HG02623 (cell line): ENCODE measurements at regions not wholly inside any gene's neighbourhood (a gene's known extent, or its start where the extent isn't known, plus 50 kb on each side); places are given as distances from the start of the nearest gene placed in this dataset.
A peak's percentile ranks its signal among the peaks of the same experiment; 100 is the strongest.

Source experiments
- ATAC-seq: cut with Tn5 transposase; IDR thresholded peaks from one replicate; pipeline ENCODE4 v1.9.1; 2021; ENCODE audit warnings: moderate library complexity; ENCODE audit not compliant: unreplicated experiment

DNA sequence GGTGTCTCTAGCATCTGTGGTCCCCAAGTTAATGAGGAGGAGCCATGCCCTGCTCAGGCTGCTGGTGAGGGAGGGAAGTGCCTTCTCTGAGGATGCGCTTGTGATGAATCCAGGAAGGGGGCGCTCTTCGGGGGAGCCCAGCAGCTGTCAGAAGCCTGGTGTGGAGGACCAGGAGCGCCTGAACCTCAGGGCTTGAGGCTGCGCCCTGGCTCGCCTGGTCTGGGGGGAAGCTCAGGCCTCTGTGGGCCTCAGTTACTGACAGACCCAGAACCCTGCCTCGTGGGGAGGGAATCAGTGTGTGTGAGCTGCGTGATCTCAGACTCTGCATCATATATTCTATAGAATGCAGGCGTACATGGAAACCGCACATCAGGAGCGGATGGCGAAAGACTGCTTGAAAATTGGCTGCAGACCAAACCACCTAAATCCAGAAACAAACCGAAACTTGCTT lies 126.1 kb downstream of the SEC14L1 start:
- no peak for ATAC-seq

DNA sequence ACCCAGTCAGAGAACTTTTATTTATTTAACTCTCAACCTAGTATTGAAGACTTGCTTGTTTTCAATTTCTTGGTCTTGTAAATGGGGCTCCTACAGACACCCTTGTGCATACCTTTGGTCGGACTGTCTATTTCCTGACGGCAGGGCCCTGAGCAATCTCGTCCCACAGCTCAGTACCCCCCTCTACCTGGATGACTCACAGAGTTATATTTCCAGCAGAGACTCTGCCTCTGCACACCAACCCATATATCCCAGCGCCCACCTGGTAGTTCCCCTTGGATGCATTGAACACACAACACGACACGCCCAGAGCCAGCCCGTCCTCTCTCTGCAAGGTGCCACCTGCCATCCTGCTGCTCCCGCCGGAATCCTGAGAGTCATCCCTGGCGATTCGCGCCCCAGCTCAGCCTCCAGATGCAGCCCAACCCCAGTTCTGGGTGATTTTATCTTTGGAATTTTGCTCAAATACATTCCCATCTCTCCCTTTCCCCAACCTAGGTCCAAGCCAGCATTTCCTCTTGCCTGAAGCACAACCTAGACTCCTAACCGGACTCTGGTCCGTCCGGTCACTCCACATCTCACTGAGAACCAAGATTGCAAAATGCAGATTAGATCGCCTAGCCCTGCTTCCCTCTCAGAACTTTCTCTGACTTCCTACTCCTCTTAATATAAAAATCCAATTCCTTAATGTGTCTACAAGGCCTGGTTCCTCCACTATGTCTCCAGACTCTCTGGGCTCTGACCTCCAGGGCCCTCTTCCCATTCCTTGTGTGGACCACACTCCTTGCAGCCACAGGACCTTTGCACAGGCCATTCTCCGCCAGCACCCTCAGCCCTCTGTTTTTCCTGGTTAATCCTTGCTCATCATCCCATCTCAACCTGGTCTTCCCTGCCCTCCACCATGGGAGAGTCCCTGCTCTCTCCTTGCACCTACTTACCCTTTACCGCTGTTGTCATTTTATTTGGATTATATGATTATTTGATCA lies 129.2 kb downstream of the SEC14L1 start:
- no peak for ATAC-seq

DNA sequence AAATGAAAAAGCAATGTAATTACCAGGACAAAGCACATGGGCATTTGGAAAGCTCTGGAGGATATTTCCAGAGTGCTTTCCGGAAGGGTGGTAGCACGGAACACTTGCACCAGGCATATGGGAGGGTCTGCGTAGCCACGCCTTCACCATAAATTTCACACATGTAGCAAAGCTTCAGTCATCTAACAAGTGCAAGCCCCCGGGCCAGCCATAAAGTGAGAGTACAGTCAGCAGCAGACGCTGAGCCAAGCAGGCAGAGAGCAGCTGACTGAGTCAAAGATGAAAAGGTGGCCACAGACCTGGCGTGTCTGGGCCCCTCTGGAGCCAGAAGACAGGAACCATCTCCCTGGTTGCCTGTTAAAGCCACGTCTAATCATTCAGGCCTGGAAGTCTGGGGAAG lies 130.6 kb downstream of the SEC14L1 start:
- no peak for ATAC-seq

DNA sequence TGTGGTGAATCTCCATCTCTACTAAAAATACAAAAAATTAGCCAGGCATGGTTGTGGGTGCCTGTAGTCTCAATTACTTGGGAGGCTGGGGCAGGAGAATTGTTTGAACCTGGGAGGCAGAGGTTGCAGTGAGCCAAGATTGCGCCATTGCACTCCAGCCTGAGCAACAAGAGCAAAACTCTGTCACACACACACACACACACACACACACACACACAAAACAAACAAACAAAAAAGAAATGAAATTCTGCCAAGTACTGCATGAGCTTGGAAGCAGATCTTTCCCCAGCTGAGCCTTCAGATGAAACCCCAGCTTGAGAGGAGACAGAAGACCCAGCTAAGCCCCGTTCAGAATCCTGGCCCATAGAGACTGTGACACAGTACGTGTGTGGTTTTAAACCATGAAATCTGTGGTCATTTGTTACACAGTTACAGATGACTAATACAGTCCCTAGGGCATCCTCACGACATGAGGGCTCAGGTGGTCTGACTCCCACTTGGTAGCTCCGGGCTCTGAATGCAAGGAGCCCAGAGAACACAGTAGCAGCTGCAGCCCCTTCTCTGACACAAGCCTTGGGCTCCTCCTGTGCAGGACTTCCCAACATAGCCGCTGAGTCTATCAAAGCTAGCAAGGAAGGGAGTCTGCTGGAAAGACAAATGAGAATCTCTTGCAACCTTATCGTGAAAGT lies 132.8 kb downstream of the SEC14L1 start:
- no peak for ATAC-seq

DNA sequence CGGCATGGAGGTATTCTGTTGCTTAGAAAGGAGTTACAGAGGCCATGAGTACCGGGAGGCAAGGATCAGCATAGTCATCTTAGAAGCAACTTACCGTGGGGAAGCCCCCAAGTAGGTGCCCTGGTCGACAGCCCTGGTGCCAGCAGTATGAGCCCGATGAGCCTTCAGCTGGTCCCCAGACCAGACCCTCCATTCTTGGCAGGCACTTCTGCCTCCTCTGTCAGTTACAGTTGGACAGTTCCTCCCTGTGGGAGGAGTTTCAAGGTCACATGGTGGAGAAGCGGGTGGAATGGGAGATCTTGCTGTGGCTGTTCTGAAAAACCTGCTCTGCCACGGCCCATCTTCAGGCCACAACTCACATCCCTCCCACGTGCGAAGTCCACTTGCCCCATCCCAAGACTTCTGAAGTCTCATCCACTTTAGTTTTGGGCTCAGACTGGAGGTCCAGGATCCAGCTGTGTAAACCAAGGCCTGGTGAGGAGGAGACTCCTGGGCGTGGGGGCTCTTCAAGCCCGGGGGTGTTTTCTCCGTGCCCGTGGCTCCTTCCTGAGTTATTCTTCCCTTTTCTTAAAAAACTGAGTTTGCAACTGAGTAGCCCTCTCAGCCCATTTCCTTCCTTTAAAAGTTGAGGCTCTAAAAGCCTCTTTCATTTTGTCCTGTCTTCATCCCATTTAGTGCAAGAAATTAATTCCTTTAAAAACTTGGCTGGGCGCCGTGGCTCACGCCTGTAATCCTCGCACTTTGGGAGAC lies 133.5 kb downstream of the SEC14L1 start:
- ATAC-seq: no peak

DNA sequence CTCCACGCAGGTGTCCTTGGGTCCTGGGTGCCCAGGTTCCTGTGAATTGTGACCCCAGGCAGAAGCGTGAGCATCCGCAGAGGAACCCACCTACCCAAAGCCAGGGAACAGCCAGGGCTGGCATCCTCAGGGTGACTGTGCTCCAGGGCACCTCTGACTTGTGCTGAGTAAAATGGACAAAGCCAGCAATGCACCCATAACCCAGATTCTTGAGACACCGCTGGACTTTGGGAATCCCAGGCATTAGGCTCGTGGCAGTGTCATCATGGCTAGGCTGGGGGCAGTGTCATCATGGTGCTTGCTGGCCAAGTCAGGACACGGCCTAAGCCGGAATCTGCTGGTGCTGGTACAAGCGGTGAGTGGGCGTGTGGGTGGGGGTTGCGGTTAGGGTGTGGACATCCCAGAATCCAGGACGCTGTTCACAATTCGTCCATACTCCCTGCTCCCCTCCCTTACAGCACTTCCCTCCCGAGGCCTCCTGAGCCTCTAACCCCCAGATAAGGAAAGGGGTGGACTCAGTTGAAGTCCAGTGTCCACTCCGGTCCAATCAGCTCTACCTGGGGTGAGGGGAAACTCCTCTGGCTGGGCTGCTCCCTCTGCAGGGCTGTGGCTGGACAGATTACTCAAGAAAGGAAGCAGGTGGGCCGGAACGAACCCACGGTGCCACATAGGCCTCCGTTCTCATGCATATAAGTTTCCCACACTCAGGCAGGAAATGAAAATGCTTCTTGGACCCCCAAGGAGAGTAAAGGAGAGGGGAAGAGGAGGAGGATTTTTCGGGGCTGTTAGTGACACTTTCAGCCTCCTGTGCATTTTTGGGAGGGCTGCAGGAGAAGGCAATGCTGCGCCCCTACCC lies 138.9 kb downstream of the SEC14L1 start:
- no peak for ATAC-seq

DNA sequence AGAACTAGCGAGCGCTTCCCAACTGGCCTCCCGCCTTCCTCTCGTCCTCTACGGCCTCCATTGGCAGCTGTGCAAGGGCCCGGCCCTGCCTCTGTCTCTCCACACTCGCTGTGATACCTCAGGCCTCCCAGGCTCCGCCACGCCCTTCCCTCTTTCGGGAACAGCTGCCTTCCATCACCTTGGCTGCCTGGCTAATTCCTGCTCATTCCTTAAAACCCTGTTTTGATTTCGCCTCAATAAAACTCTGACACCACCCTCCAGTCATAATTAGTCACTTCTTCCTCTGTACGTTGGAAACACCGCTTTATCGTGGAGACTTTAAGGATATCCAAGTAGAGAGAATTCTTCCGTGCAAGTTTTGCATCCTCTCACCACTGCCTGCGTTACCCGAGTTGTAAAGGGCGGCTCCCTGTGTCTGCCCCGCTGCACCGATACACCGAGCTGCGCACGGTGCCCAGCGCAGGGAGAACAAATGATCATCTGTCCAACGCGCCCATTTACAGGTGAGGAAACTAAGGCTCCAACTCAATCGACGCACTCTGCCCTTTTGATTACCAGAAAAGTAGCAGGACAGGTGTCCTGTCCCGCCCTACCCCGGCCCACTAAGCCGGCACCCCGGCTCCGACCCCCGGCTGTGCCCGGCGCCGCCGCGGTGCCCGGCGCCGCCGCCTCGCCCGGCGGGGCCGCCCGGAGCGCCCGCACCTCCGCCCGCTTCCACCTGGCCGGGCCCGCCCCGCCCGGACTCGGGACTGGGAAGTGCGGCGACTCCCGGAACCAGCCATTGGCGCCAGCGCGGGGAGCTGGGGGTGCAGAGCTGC lies 139.7 kb downstream of the SEC14L1 start:
- ATAC-seq: no peak

DNA sequence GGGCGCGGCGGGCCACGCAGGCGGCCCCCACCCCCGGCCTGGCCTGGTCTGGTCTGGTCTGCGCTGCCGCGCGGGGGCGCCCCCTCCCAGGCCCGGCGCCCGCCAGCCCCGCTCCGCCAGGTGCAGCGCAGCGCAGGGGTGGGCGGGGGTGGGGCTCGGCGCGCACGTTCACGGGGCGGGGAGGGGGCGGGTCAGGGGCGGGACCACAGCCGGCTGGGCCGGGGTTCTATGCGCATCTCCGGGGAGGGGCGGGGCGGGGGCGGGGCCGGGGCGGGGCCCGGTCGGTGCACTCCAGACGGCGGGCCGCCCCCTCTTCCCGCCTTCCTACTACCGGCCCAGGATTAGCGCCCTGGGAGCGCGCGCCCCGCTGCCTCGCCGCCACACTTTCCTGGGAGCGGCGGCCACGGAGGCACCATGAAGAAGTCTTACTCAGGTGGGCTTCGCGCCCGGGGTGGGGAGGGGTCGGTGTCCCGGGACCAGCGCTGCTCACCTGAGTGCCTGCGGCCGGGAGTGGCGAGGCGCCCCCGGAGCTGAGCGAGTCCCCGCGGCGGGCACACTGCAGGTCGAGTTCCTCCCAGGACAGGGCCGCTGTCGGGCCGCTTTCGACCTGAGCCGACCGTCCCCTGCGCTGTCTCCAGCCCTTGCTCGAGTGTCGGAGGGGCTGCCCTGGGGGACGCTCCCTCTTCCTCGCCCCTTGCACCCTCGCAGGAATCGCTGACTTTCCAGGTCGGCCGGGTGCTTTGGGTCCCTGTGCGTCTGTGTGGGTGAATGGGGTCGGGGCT lies 140.5 kb downstream of the SEC14L1 start:
- ATAC-seq: peak; percentile 59

DNA sequence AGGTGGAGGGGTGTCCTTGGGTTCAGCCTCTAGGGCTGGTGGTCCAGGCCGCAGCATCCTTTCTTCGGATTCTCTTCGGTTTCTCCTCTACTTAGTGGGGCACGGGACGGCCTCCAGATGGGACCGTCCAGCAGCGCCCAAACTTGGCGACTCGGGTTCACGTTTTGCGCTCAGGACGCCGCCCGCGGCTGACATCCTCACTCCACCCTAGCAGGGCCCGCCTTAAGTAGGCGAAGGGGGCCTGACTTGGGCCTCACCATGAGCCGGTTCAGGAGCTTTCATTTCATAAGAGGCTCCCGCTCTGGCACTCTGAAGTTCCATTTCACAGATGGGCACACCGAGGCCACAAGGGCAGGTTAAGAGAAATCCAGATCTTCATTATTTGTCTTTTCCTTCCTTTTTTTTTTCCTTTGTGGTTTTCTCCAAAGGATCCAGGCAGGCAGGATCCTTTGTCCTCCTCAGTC lies 141.2 kb downstream of the SEC14L1 start:
- ATAC-seq: peak; percentile 2

DNA sequence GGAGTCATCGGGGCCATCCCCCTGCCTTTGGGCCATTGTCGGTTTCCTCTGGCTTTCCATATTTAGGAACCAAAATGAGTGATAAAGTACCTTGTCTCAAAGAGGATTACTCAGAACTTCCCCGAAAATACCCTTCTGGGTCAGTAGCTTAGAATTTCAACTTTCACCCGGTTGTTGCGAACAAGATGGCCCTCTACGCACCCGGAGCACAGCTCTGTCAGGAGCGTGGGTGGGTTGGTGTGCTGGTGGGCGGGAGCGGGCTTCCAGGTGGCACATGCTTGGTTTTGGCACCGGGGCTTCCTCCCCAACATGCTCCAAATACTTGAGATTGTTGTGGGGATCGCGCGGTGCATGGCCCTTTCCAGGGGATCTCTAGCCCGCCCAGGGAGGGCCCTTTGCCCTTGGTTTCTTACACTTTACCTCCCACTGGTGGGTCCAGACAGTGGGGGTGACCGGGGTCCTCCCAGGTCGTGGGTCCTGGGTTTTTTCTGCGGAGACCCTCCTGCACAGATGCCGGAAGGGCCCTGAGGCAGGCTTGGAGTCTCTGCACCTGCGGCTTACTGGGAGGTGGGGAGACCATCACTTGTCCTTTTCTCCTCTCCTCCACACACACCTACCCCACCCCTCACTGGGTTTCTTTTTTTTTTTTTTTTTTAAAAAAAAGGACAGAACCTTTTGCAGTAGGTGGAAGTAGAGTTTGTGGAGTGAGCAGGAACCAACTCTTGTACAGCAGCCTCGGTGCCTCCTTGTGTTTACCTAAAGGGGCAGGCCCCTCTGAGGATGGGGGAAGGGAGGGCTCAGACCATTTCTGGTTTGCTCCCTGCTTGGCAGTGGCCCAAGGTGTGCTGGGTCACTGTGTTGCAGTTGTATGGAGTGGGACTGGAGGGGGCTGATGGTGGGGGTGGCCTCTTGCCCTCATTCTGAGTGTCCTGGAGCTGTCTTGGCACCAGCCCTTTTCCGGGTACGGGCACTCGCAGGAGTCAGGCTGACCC lies 142.1 kb downstream of the SEC14L1 start:
- ATAC-seq: no peak

DNA sequence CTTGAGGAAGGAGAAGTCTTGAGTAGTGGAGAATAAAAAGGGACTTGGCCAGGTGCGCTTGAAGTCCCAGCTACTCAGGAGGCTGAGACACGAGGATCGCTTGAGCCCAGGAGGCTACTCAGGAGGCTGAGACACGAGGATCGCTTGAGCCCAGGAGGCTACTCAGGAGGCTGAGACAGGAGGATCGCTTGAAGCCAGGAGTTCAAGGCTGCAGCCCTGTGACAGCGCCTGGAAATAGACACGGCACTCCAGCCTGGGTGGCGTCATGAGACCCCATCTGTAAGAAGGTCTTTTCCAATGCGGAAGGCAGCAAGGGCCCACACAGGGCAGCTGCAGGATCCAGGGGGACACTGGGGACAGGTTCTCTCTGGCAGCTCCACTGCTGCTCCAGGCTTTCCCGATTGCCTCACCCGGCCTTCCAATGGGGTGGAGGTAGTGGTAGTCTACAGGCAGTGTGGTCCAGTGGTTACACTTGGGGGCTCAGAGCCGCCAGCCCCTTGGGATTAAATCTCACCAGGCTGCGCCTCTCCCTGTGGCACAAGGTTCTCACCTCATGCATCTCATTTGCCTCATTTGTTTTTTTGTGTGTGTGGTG lies 143.4 kb downstream of the SEC14L1 start:
- ATAC-seq: no peak

DNA sequence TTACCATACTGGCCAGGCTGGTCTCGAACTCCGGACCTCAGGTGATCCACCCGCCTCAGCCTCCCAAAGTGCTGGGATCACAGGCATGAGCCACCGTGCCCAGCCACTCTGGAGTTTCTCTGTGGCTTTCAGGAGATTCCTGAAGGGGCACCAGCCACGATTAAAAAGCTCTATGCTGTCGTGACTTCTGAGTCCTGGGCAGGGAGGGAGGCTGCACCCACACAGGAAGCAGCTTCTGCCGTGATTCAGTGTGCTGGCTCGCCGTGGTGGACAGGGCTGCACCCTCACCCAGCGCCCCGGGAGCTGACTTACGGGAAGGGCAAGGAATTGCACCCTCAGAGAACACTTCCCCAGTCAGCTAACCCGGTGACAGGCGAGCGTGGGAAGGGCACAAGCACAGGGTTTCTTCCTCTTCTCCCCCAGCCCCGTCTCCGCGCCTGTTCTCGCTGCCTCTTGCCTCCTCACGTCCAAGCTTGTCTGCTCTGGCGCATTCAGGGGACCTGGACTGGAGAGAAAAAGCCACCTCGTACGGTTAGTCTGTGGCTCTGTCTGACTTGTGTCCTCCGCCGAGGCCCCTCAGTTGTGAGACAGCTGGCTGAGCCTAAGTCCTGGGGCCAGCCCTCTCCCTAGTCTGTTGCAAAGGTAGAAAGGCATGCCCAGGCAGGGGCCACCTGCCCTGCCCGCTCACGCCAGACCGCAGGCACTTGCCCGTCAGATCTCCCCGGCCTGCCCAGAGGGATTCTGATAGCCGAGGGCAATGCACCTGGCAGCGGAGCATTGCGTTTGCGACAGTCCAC lies 145.0 kb downstream of the SEC14L1 start:
- no peak for ATAC-seq

DNA sequence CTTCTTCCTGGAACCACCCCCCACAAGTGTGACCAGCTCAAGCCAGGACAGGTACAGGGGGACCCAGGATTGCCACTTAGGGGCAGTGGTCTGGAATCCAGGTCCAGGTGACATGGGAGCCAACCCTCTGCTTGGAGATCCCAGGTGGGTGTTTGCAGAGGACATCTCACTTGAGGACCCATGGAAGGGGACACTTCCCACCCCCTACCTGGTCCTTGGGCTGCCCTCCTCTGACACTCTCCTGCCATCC lies 145.5 kb downstream of the SEC14L1 start:
- no peak for ATAC-seq

DNA sequence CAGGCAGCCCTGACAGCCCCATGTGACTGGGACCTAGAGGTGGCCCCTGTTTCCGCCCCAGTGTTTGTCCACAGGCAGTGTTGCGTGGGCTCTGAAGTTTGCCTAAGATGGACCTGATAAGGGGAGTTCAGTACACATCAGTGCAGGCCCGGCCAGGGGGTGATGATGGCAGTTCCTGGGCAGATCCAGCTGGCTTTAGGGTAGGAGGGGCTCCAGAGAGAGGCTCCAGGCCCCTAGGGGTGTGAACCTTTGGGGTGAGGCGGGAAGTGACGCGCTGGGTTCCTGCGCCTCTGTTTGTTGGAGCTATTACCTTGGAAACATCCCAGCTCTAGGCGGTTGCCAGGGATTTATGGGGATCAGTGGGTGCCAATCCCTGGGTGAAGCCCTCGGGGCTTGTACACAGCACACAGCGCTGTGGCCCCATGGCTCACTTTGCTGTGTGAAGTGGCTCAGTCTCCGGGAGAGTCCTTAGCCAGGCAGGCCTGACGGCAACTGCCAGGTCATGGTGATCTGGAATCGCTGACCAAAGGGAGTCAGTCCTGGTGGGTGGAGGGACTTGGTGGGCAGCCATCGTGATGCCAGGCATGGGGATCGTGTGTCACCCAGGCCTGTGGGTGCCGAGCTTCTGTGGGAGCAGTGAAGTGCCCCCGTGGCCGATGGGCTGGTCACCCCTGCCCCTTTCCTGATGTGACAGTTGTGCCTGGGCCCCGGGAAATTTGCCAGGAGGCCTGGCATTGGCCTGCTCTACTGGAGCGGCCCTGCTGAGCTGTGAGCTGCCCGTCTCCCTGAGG lies 146.1 kb downstream of the SEC14L1 start:
- ATAC-seq: no peak

DNA sequence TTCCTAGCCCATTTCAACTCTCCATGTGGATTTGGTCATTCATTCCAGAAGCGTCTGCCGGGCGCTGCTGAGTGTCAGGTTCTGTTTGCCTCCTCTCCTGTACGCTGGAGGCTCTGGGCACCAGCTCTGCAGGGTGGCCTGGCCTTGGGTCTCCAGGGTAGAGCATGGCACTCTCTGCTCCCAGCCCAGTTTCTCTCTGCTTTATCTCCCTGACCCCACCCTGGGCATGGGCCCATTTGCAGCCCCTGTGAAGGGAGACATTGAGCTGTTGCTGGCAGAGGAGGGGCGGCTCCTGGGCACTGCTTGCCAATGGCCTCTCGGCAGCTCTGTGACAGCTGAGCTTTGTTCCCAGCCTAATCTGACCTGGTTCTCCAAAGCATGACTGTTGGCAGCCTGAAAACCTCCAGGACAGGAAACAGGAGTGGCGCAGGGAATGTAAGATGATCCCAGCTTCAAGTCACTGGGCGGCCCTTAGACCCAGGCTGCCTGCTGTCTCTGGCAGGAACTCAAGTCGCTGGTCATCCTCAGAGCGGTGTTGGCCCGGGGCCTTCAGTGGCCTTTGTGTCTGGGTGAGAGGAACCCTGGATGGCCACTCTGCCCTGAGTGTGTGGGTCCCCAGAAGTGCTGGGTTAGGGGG lies 146.8 kb downstream of the SEC14L1 start:
- ATAC-seq: no peak
